HepG2 (cell line): ENCODE measurements at regions not wholly inside any gene's neighbourhood (a gene's known extent, or its start where the extent isn't known, plus 50 kb on each side); places are given as distances from the start of the nearest gene placed in this dataset.

Experiments
- ATAC-seq: fragments of 200-7000 bp; cut with Tn5 transposase; 3 replicates; pipeline ENCODE4 v1.9.1; 2020; ENCODE audit warnings: mild to moderate bottlenecking, moderate library complexity
- BruUV-seq: library from RNA; stranded (reverse); fragments of 400-500 nt; replicated peaks from 2 replicates; lab custom pipeline; 2021; lab: Mats Ljungman, UMichigan
- CTCF ChIA-PET: fragments of 300-600 bp; formaldehyde crosslinking; extraction: SDS; loops from one replicate; lab custom pipeline; 2021; ENCODE audit warnings: low total read pairs, inconsistent platforms, low intra/inter-chr PET ratio; lab: Yijun Ruan, JAX
- POLR2A ChIA-PET: fragments of 350-600 bp; sonication (Branson Sonifier 250); formaldehyde crosslinking; loops from one replicate; lab custom pipeline; 2020; ENCODE audit warnings: antibody characterized with exemption, inconsistent platforms; lab: Yijun Ruan, JAX
- DNase-seq: peaks from one replicate; pipeline ENCODE4 v3.0.0-alpha.2; 2015; ENCODE audit warnings: low spot score
- FAIRE-seq: peaks from 3 replicates; lab custom pipeline; 2011; peaks lifted over from hg19 to GRCh38; lab: Jason Lieb, UNC
- H2AFZ ChIP-seq: one replicate; pipeline ENCODE4 v1.6.1; 2011; ENCODE audit warnings: low read length, inconsistent platforms
- H3K27ac ChIP-seq: fragments of 300-600 bp; 3 replicates; pipeline ENCODE4 v1.8.0; 2011; ENCODE audit warnings: mixed run types, mild to moderate bottlenecking, mixed read lengths, low read length, inconsistent platforms; ENCODE audit not compliant: insufficient read depth; ENCODE audit errors: extremely low read length
- H3K27me3 ChIP-seq, 2 experiments: fragments of 200-600 bp in 1 of 2; 2 replicates in 1 of 2; 3 replicates in 1 of 2; pipeline versions ENCODE4 v1.6.0 to v1.8.0; 2011; ENCODE audit warnings: low read length in 2 of 2, mild to moderate bottlenecking in 2 of 2, moderate library complexity in 2 of 2, inconsistent platforms in 1 of 2; ENCODE audit not compliant: insufficient read depth in 2 of 2, control insufficient read depth in 1 of 2
- H3K36me3 ChIP-seq, 2 experiments: fragments of 200-600 bp in 1 of 2; replicated peaks in 1 of 2; 2 replicates in 1 of 2; 3 replicates in 1 of 2; pipeline versions ENCODE4 v1.5.1 to v1.8.0; 2011; ENCODE audit warnings: low read length in 2 of 2, inconsistent platforms in 1 of 2; ENCODE audit not compliant: insufficient read depth in 2 of 2, control insufficient read depth in 1 of 2
- H3K4me1 ChIP-seq: 2 replicates; pipeline ENCODE4 v1.5.1; 2012; ENCODE audit warnings: low read length, inconsistent platforms; ENCODE audit not compliant: insufficient read depth
- H3K4me2 ChIP-seq: 2 replicates; pipeline ENCODE4 v1.6.0; 2011; ENCODE audit warnings: low read depth, low read length, inconsistent platforms
- H3K4me3 ChIP-seq, 3 experiments: fragments of 200-600 bp in 1 of 3; sonication (generic), shearing (Covaris generic) in 1 of 3; replicated peaks in 1 of 3; 2 replicates each; pipeline ENCODE4 v1.5.1; 2011 to 2016; ENCODE audit warnings: low read length in 3 of 3, inconsistent platforms in 2 of 3, low read depth in 2 of 3, mild to moderate bottlenecking in 2 of 3, control low read depth in 1 of 3, mixed read lengths in 1 of 3; ENCODE audit not compliant: insufficient read depth in 1 of 3
- H3K79me2 ChIP-seq: one replicate; pipeline ENCODE4 v1.6.1; 2011; ENCODE audit warnings: low read length, inconsistent platforms; ENCODE audit not compliant: insufficient read depth
- H3K9ac ChIP-seq: 2 replicates; pipeline ENCODE4 v1.6.0; 2011; ENCODE audit warnings: mild to moderate bottlenecking, low read depth, low read length, inconsistent platforms; ENCODE audit not compliant: insufficient read depth
- H3K9me3 ChIP-seq: 2 replicates; pipeline ENCODE4 v1.5.1; 2012; ENCODE audit warnings: mild to moderate bottlenecking, low read length
- H4K20me1 ChIP-seq: 2 replicates; pipeline ENCODE4 v1.6.0; 2011; ENCODE audit warnings: inconsistent platforms, mild to moderate bottlenecking, low read length, moderate library complexity; ENCODE audit not compliant: insufficient read depth
- CHCHD3 ChIP-seq: sonication (generic); formaldehyde crosslinking; IDR thresholded peaks from 2 replicates; pipeline ENCODE4 v1.8.0; 2022; ENCODE audit warnings: mild to moderate bottlenecking, missing genetic modification reagents, moderate library complexity
- CHD2 ChIP-seq: IDR thresholded peaks from 2 replicates; pipeline ENCODE4 v1.6.1; 2011; ENCODE audit warnings: low read depth, low read length, improper control_type of control experiment
- DR1 ChIP-seq: sonication (generic); formaldehyde crosslinking; IDR thresholded peaks from 2 replicates; pipeline ENCODE4 v1.8.0; 2021; ENCODE audit warnings: mild to moderate bottlenecking, missing genetic modification reagents, inconsistent platforms
- MTA1 ChIP-seq: sonication (generic); formaldehyde crosslinking; IDR thresholded peaks from 2 replicates; pipeline ENCODE4 v1.4.0; 2020; ENCODE audit warnings: missing genetic modification reagents, mild to moderate bottlenecking, borderline replicate concordance
- ZNF335 ChIP-seq: sonication (generic); formaldehyde crosslinking; IDR thresholded peaks from 2 replicates; pipeline ENCODE4 v1.4.0; 2020; ENCODE audit warnings: missing genetic modification reagents
- WGBS: methylation state at CpG from one replicate; pipeline ENCODE4 v1.1.6; 2017; ENCODE audit warnings: low lambda C conversion rate; 5-methylcytosine and 5-hydroxymethylcytosine counted together
- in situ Hi-C: cut with HindIII; loops from 2 replicates; pipeline ENCODE4 v1.10.0; 2017; ENCODE audit warnings: low pct_unique_long_range_greater_than_20kb; ENCODE audit not compliant: extremely low pct_ligation_motif_present
- intact Hi-C: fragments of 100-400 bp; cut with micrococcal nuclease; formaldehyde crosslinking; loops from one replicate; pipeline ENCODE4 v1.10.0; 2022; ENCODE audit not compliant: unreplicated experiment

GRCh38 chr2:51344886-51345285 is 313.0 kb upstream of the NRXN1 start:
- Histone ChIP-seq H2AFZ (no peak overlapping the region), H3K4me3 (no peak overlapping the region), H3K36me3 (no peaks in the 10 kb centered on the region), H3K27me3 (no peaks in the 10 kb centered on the region), H3K4me2 (no peak overlapping the region), H3K79me2 (no peaks in the 10 kb centered on the region), H3K9ac (no peak overlapping the region), H4K20me1 (no peaks in the 10 kb centered on the region), H3K4me1 (no peaks in the 10 kb centered on the region), H3K9me3 (peaks cover 72% of the 10 kb centered on the region), H3K27ac (no peak overlapping the region)
- DNase-seq (no peak), FAIRE-seq (no peak), ATAC-seq (no peak)
- POLR2A ChIA-PET = no interaction called here
- 4% methylated on average over 2 of the region's 2 CpGs for WGBS
- CTCF ChIA-PET = no interaction called here
- in situ Hi-C loops = no loop called here
- BruUV-seq = no TSS peak
- no peak for TF ChIP-seq ZNF335 (CRISPR knock-in tag)
- no peak for TF ChIP-seq DR1 (CRISPR knock-in tag)
- intact Hi-C loops = no loop called here

GRCh38 chr2:51335087-51336058 is 303.4 kb upstream of the NRXN1 start:
- no TSS peak for BruUV-seq
- Histone ChIP-seq H4K20me1 (no peaks in the 10 kb centered on the region), H3K27ac (no peak overlapping the region), H3K36me3 (no peaks in the 10 kb centered on the region), H3K9me3 (peaks cover 86% of the 10 kb centered on the region), H3K9ac (no peak overlapping the region), H3K27me3 (no peaks in the 10 kb centered on the region), H3K79me2 (no peaks in the 10 kb centered on the region), H3K4me3 (no peak overlapping the region), H2AFZ (no peak overlapping the region), H3K4me2 (no peak overlapping the region), H3K4me1 (no peaks in the 10 kb centered on the region)
- FAIRE-seq = no peak
- in situ Hi-C loops = no loop called here
- ChIA-PET POLR2A (no interaction called here), CTCF (no interaction called here)
- intact Hi-C loops = no loop called here
- no peak for DNase-seq
- ATAC-seq = no peak
- TF ChIP-seq CHD2 (no peak), CHCHD3 (CRISPR knock-in tag) (no peak), MTA1 (no peak)
- under 1% methylated on average over 7 of the region's 7 CpGs for WGBS
